Lung microvascular endothelial cell (primary cell): ENCODE measurements at regions not wholly inside any gene's neighbourhood (a gene's known extent, or its start where the extent isn't known, plus 50 kb on each side); places are given as distances from the start of the nearest gene placed in this dataset.
"Not testable (repeated sequence)": the region's sequence is repeated elsewhere in the genome, so short reads cannot be mapped to it uniquely, and the experiment has no call there.

Source experiments
- DNase-seq, 2 donors: peaks; one replicate each; pipeline versions ENCODE4 v3.0.0 to v3.0.0-alpha.2; 2010; ENCODE audit warnings: low read depth in 2 of 2

DNA sequence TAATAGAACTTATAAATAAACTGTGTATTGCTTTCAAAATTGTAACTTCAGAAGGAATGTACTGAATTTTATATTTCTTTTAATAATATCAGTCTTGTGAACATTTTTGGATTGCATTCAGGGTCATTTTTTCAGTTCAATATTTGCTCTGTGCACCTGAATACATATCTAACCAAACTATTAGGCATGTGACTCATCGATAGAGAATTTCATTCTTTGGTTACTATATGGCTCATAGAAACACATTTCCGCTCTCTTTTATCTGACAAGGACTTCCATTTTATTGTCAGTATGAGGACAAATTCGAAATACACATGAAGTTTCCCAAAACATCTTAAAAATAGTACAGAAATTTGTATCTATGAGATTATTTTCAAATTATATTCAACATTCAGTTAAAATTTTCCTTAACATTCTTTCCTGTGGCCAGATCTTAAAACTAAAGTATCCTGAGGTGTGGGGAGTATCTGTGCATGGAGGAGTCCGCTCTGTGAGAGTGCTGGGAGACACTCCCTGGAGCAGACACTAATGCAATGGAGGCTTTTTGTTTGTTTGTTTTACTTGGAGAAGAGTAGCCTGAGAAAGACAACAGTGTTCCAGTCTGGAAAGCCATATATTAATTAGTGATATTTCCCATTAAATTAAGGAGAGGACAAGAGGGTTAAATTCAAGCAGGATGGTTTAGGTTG is 483.6 kb downstream of the PCDH20 start:
- DNase-seq, result peak in 1 of 2 donors; percentile 25

DNA sequence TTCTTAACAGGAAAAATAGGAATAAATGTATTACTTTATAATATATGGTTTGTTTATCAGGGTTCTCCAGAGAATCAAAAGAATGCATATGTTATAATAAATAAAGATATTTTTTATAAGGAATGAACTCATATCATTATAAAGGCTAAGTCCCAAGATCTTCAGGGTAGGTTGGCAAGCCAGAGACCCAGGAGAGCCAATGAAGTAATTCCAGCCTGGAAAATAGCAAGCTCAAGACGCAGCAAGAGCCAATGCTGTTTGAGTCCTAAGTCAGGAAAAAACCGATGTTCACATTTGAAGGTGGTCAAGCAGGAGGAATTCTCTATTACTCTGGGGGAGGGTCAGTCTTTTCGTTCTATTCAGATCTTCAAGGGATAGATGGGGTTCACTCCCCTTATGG is 490.0 kb downstream of the PCDH20 start:
- DNase-seq, result no peak

GRCh38 chr13:60924856-60925255 is 490.8 kb downstream of the PCDH20 start:
- DNase-seq, result no peak

DNA sequence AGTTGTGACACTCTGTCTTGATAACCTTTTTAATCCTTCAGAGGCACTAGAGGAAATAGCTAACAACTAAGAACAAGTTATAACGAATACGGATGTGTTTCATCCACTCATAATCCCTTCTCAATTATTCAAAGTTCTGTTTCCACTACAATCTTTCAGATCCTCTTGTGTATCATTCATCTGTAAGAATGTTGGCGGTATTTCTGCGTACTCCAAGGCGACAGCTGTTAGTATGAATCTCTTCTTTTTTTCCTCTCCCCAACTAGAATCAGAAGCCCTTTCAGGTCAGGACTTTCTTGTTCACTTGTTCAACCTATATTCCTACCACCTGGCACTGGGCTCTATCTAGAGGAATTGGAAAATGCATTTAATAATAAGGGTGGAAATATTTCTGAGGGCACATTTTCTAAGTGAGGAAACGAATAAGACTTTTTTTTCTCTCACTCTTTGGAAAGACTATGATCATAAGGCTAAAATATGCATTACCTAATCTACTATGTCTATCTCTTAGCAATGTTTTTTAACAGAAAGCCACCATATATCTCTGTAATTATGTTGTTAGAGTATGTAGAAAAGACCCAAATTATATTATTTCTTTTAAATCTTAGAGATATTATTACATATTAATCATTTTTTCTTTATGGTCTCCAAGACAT is 492.9 kb downstream of the PCDH20 start:
- no peak for DNase-seq

DNA sequence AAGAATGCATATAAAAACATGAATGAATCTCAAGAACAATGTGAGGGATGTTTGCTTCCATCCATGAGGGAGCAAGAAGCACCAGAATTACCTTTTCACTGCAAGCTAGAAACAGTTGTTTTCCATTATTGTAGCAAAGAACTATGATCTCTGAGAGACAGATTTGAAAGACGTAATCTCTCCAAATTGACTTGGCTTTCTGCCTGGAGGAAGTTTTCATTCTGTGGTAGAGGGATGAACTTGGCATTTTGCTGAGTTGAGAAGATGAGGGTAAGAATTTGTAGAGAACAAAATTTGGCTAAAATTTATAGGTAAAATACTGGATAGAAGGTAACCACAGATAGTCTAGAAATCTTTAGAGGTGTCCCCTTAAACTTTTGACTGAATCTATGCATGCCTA is 496.8 kb downstream of the TDRD3 start:
- DNase-seq, result no peak

GRCh38 chr13:60887711-60888110 is 490.7 kb downstream of the TDRD3 start:
- DNase-seq, result no peak

GRCh38 chr13:60881507-60881906 is 484.5 kb downstream of the TDRD3 start:
- no peak for DNase-seq

- no peak for DNase-seq
Observed at GRCh38 chr13:60873116-60873515, 476.1 kb downstream of the TDRD3 start.

DNA sequence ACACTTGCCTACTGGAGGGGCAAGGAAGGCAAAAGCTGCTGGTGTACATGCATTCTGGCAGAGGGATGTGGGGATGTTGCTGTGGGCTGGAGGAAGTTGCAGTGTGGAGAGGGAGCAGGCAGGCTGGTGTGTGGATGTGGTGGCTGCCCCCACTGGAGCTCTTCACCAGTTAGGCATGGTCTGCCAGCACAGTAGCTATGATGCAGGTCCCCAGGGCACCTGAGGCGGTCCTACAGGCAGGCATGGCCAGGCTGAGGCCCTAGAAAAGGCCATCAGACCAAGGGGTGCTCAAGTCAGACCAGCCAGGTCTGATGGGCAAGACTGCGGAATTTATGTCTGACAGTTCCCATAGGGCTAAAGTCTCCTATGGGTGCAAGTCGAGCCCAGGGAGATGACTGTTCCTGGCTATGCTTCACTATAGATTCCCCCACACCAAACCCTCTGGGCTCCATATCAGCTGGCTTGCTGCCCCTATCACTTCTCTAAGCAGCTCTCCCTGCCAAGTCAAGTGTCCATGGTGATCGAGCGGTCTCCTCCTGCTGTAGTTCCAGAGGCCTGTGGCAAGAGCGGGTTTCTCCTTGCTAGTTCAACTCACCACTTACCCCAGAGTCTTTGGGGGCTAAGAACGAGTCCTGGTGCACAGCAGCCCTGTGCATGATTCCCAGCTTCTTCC is 473.1 kb downstream of the TDRD3 start:
- no peak for DNase-seq

GRCh38 chr13:60869225-60869624 is 472.2 kb downstream of the TDRD3 start:
- no peak for DNase-seq

GRCh38 chr13:60862036-60862435 is 465.0 kb downstream of the TDRD3 start:
- no peak for DNase-seq

GRCh38 chr13:60857698-60858097 is 460.7 kb downstream of the TDRD3 start:
- no peak for DNase-seq

DNA sequence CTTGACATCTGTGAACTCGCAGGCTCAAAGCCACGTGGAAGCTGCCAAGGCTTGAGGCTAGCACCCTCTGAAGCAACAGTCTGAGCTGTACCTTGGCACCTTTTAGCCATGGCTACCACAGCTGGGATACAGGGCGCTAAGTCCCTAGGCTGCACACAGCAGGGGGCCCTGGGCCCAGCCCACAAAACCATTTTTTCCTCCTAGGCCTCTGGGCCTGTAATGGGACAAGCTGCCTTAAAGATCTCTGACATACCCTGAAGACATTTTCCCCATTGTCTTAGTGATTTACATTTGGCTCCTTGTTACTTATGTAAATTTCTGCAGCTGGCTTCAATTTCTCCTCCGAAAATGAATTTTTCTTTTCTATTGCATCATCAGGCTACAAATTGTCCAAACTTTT is 455.9 kb downstream of the TDRD3 start:
- DNase-seq, result no peak

DNA sequence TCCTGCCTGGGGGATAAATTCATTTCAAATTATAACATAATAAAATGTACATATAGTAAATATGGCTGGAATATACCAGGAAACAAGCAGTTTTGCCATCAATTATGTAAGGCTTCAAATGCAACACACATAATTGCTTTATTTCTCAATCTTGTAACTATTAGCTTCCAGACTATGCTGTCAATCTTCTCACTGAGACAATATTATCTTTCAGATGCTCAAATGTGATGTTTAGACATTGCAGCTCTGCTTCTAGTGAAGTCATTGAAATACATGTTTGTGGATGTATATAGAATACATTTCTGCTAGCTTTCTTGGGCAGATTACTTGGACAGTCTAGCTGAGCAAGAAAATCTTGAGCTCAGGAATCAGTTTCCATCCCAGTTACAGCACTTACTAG is 454.4 kb downstream of the TDRD3 start:
- DNase-seq, result no peak

DNA sequence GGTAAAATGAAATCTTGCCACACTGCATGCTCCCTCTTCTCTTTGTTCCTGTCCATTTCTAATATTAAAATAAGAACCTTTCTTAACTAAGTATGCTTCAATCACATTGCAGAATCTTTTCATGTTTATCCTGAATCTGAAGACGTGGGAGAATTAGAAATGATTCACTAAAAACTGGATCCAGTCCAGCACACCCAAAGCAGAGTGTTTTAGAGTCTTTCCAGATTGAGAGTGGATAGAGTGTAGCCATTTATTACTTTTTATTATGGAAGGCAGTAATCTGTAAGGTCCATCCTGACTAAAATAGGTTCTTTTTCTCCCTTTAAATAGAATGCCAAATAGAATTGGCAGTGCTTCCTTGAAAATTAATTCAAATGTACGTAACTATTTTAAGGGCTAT is 453.5 kb downstream of the TDRD3 start:
- DNase-seq, result no peak

GRCh38 chr13:60838581-60838980 is 441.6 kb downstream of the TDRD3 start:
- no peak for DNase-seq

DNA sequence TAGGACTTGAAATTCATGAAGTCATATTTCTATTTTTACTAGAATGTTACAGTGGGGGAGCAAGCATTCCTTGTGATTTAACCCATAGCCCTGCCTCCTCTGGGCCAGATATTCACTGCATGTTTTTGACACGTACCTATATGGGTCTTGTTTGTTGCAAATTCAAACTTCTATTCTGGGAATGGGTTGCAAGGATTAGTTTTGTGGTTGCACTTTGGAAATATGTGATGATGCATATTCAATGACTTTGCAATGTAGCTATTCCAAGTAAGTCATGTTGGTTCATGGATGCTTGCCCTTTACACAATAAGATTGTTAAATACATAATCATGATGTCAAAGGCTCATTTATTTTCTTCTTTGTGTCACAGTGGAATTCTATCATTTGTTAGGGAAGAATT is 440.8 kb downstream of the TDRD3 start:
- DNase-seq, result no peak

DNA sequence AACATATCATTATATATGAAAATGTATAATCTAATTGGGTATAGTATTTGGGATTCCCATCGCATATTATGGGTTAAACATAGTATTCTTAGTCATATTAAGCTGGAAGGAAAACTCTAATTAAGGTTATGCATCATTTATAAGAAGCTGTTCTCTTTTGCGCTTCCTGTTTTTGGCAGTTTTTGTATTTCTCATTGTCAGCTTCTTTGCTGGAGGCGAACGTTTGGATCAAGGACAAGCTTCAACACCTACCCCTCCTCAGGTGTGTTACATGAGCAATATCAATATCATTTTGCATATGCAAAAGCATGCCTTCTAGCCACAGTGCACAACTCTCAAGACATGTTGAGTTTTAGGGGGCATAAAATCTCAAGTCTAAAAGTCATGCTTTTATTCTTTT is 439.8 kb downstream of the TDRD3 start:
- DNase-seq, result no peak

GRCh38 chr13:60811581-60811980 is 414.6 kb downstream of the TDRD3 start:
- no peak for DNase-seq

GRCh38 chr13:60805640-60806039 is 408.6 kb downstream of the TDRD3 start:
- DNase-seq, result not testable (repeated sequence)

DNA sequence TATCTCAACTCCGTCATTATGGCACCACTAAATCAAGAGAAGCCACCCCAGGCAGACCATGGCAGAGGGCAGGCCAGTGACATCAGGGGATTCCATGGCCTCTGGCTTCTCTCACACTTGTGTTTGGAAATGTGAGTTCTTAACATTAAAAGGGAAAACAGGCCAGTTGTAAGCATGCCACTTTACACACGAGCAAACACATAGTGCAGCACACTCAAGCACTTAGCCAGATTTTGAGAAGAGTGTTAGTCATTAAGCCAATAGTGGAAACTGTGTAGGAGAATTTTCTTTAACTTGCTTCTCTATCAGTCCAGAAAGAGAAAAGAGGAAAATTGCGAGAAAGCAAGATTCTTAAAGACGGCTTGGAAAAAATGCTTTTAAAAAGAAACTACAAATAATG is 401.5 kb downstream of the TDRD3 start:
- no peak for DNase-seq

DNA sequence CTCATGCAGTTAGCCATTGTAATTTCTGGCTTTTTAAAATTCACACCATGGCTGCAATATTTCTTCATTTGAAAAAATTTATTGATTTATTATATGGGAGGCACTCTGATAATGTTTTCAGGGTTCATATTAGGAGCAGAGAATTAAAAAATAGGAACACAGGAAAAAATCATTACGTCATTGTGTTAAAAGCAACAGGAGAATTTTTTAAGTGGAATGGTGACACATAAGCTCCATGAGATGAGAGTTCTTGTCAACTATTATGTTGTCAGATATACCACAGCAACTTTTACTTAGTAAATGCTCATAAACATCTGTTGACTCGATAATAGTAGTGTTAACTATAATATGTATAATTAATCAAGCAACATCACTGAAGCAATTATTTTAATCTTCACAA is 400.1 kb downstream of the TDRD3 start:
- no peak for DNase-seq

GRCh38 chr13:60794751-60795150 is 397.7 kb downstream of the TDRD3 start:
- DNase-seq, result no peak
